ENCODE measurements at regions not wholly inside any gene's neighbourhood (a gene's known extent, or its start where the extent isn't known, plus 50 kb on each side); places are given as distances from the start of the nearest gene placed in this dataset.

DNA sequence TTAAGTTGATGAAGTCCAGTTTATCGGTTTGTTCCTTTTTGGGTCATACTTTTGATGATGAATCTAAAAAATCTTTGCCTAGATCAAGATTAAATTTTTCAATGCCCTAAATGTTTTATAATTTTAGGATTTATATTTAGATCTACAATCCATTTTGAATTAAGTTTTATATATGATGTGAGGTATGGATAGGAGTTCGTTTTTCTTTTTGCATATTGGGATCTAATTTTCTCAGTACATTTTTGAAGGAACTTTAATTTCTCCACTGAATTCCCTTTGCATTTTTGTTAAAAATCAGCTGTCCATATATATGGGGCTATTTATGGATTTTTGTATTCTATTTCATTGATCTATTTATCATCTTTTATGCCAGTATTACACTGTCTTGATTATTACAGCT is 125.5 kb upstream of the HS3ST2 start:
- no peak overlapping the region for H3K4me2 ChIP-seq (ENCODE audit: insufficient read depth, low read length)
- DNase-seq (ENCODE audit: extremely low read depth in 1 of 4, low spot score in 3 of 4) (no peak), FAIRE-seq (no peak), ATAC-seq (no peak)
- no peak overlapping the region for H3K9ac ChIP-seq (ENCODE audit: insufficient read depth in 1 of 2, low read depth in 2 of 2, low read length in 2 of 2)
- no peaks in the 10 kb centered on the region for H3K36me3 ChIP-seq (ENCODE audit: control insufficient read depth, insufficient read depth, low read length)
- peaks cover 0 to 5% of the 10 kb centered on the region in 2 experiments; a peak in 3 of 5 replicates for H3K27me3 ChIP-seq (ENCODE audit: control insufficient read depth in 2 of 2, insufficient read depth in 2 of 2, low read length in 2 of 2)
- TF ChIP-seq NUFIP1 (IDR thresholded peaks at IDR 0.05; ENCODE audit: partially characterized antibody) = no peak
- no peak for TF ChIP-seq HCFC1 (IDR thresholded peaks at IDR 0.05; ENCODE audit: low read depth, low read length)
- no peak for TF ChIP-seq RNF2 (IDR thresholded peaks at IDR 0.05)
- TF ChIP-seq RUNX1 (IDR thresholded peaks at IDR 0.05; ENCODE audit: low read depth) = no peak
- TF ChIP-seq NFATC3 (IDR thresholded peaks at IDR 0.05) = no peak
- H3K27ac ChIP-seq (ENCODE audit: extremely low read depth, low read depth, low read length) = no peak overlapping the region
- POLR2A ChIA-PET = no interaction called here
- CTCF ChIA-PET (ENCODE audit: low intra/inter-chr PET ratio) = no interaction called here
- no peaks in the 10 kb centered on the region for H3K4me1 ChIP-seq (replicated peaks in 1 of 2; ENCODE audit: control insufficient read depth in 2 of 2, insufficient read depth in 2 of 2, low read length in 2 of 2)
- no peaks in the 10 kb centered on the region for H3K79me2 ChIP-seq (ENCODE audit: control insufficient read depth, insufficient read depth, low read length)
- no peaks in the 10 kb centered on the region for H3K9me1 ChIP-seq (ENCODE audit: control insufficient read depth, insufficient read depth, low read length)
- H3K4me3 ChIP-seq = no peak overlapping the region
- intact Hi-C loops (cut with micrococcal nuclease) = no loop called here
- 2% methylated on average over 2 of the region's 2 CpGs for WGBS (ENCODE audit: insufficient coverage, low coverage, missing lambda C conversion rate)
- no peaks in the 10 kb centered on the region; the same call in 1 of the 2 replicates for H3K9me3 ChIP-seq (replicated peaks; ENCODE audit: control insufficient read depth, insufficient read depth, low read depth, low read length)
- in situ Hi-C loops (cut with MboI) = no loop called here
- H4K20me1 ChIP-seq (replicated peaks; ENCODE audit: control insufficient read depth, insufficient read depth, low read length) = no peaks in the 10 kb centered on the region
- H2AFZ ChIP-seq (ENCODE audit: low read depth, low read length) = no peak overlapping the region
- no TSS peak for BruUV-seq (replicated peaks)

DNA sequence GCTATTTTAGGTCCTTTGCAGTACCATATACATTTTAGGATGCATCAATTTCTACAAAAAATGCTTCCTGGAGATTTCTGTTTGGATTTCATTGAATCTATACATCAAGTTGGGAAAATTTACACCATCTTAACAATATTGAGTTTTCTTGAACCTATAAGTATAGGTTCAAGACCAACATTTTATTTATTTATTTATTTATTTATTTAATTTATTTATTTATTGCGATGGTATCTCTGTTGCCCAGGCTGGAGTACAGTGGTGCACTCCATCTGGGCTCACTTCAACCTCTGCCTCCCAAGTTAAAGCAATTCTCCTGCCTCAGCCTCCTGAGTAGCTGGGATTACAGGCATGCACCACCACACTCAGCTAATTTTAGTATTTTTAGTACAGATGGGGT is 125.0 kb upstream of the HS3ST2 start:
- FAIRE-seq = no peak
- ChIA-PET POLR2A (no interaction called here), CTCF (ENCODE audit: low intra/inter-chr PET ratio) (no interaction called here)
- no TSS peak for BruUV-seq (replicated peaks)
- H3K9me3 ChIP-seq (replicated peaks; ENCODE audit: control insufficient read depth, insufficient read depth, low read depth, low read length) = no peaks in the 10 kb centered on the region; the same call in 1 of the 2 replicates
- no peak overlapping the region for H3K27ac ChIP-seq (ENCODE audit: extremely low read depth, low read depth, low read length)
- no peak overlapping the region for H3K4me2 ChIP-seq (ENCODE audit: insufficient read depth, low read length)
- TF ChIP-seq PYGO2 (tag; IDR thresholded peaks at IDR 0.05) (no peak), HMG20A (CRISPR knock-in tag; conservative IDR thresholded peaks at IDR 0.05) (no peak), POLR2B (IDR thresholded peaks at IDR 0.05; ENCODE audit: low read depth, partially characterized antibody) (no peak), NR2F6 (CRISPR knock-in tag; IDR thresholded peaks at IDR 0.05) (no peak), SPI1 (IDR thresholded peaks at IDR 0.05; ENCODE audit: borderline replicate concordance, low read depth, low read length) (no peak), TCF3 (CRISPR knock-in tag; IDR thresholded peaks at IDR 0.05) (no peak), CSDE1 (IDR thresholded peaks at IDR 0.05) (no peak), RB1 (IDR thresholded peaks at IDR 0.05; ENCODE audit: low read depth) (no peak), NBN (IDR thresholded peaks at IDR 0.05; ENCODE audit: low read depth) (no peak), STAG1 (CRISPR knock-in tag; IDR thresholded peaks at IDR 0.05; ENCODE audit: borderline replicate concordance) (no peak)
- TF ChIP-seq, protein P1, sequence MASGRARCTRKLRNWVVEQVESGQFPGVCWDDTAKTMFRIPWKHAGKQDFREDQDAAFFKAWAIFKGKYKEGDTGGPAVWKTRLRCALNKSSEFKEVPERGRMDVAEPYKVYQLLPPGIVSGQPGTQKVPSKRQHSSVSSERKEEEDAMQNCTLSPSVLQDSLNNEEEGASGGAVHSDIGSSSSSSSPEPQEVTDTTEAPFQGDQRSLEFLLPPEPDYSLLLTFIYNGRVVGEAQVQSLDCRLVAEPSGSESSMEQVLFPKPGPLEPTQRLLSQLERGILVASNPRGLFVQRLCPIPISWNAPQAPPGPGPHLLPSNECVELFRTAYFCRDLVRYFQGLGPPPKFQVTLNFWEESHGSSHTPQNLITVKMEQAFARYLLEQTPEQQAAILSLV (tag; IDR thresholded peaks at IDR 0.05) = no peak
- H3K9ac ChIP-seq (ENCODE audit: insufficient read depth in 1 of 2, low read depth in 2 of 2, low read length in 2 of 2) = no peak overlapping the region
- in situ Hi-C loops (cut with MboI) = no loop called here
- ATAC-seq = no peak
- no peak overlapping the region for H2AFZ ChIP-seq (ENCODE audit: low read depth, low read length)
- H3K36me3 ChIP-seq (ENCODE audit: control insufficient read depth, insufficient read depth, low read length) = no peaks in the 10 kb centered on the region
- no peak for DNase-seq (ENCODE audit: extremely low read depth in 1 of 4, low spot score in 3 of 4)
- H3K4me1 ChIP-seq (replicated peaks in 1 of 2; ENCODE audit: control insufficient read depth in 2 of 2, insufficient read depth in 2 of 2, low read length in 2 of 2) = no peaks in the 10 kb centered on the region
- 0% methylated on average over 1 of the region's 1 CpG for WGBS (ENCODE audit: insufficient coverage, low coverage, missing lambda C conversion rate)
- no peaks in the 10 kb centered on the region for H3K79me2 ChIP-seq (ENCODE audit: control insufficient read depth, insufficient read depth, low read length)
- no peak overlapping the region for H3K4me3 ChIP-seq
- peaks cover 0 to under 1% of the 10 kb centered on the region in 2 experiments; a peak in 3 of 5 replicates for H3K27me3 ChIP-seq (ENCODE audit: control insufficient read depth in 2 of 2, insufficient read depth in 2 of 2, low read length in 2 of 2)
- intact Hi-C loops (cut with micrococcal nuclease) = no loop called here
- no peaks in the 10 kb centered on the region for H3K9me1 ChIP-seq (ENCODE audit: control insufficient read depth, insufficient read depth, low read length)
- no peaks in the 10 kb centered on the region for H4K20me1 ChIP-seq (replicated peaks; ENCODE audit: control insufficient read depth, insufficient read depth, low read length)

Data from K562 (cell line).